Trophoblast cell (in vitro differentiated cells and primary cell): ENCODE measurements at regions not wholly inside any gene's neighbourhood (a gene's known extent, or its start where the extent isn't known, plus 50 kb on each side); places are given as distances from the start of the nearest gene placed in this dataset.

Experiments
- DNase-seq, 2 donors: peaks; one replicate each; pipeline ENCODE4 v3.0.0-alpha.2; 2016
- H2AFZ ChIP-seq: 2 replicates; pipeline ENCODE4 v1.6.1; 2013; ENCODE audit warnings: low read length, moderate library complexity, mild to moderate bottlenecking; ENCODE audit not compliant: insufficient read depth, poor library complexity
- H2AK5ac ChIP-seq: 2 replicates; pipeline ENCODE4 v1.6.1; 2013; ENCODE audit warnings: mild to moderate bottlenecking, low read length
- H2BK120ac ChIP-seq: 2 replicates; pipeline ENCODE4 v1.6.1; 2013; ENCODE audit warnings: low read length, mild to moderate bottlenecking, moderate library complexity; ENCODE audit not compliant: insufficient read depth, poor library complexity
- H2BK12ac ChIP-seq: 2 replicates; pipeline ENCODE4 v1.6.1; 2013; ENCODE audit warnings: mild to moderate bottlenecking, low read length, moderate library complexity
- H2BK5ac ChIP-seq: 2 replicates; pipeline ENCODE4 v1.6.1; 2013; ENCODE audit warnings: low read length, low read depth, moderate library complexity, mild to moderate bottlenecking; ENCODE audit not compliant: poor library complexity
- H3K14ac ChIP-seq: 2 replicates; pipeline ENCODE4 v1.6.1; 2013; ENCODE audit warnings: mild to moderate bottlenecking, low read length
- H3K18ac ChIP-seq: 2 replicates; pipeline ENCODE4 v1.6.1; 2013; ENCODE audit warnings: mild to moderate bottlenecking, low read length
- H3K23ac ChIP-seq: 2 replicates; pipeline ENCODE4 v1.6.1; 2013; ENCODE audit warnings: low read length
- H3K27ac ChIP-seq: 2 replicates; pipeline ENCODE4 v1.5.1; 2013; ENCODE audit warnings: low read depth, mild to moderate bottlenecking, inconsistent platforms, low read length, moderate library complexity
- H3K27me3 ChIP-seq: 2 replicates; pipeline ENCODE4 v1.6.1; 2013; ENCODE audit warnings: inconsistent platforms, mild to moderate bottlenecking, low read length, moderate library complexity; ENCODE audit not compliant: insufficient read depth
- H3K36me3 ChIP-seq, 2 experiments: 1 replicate in 1 of 2; 2 replicates in 1 of 2; pipeline ENCODE4 v1.6.1; 2013; ENCODE audit warnings: low read length in 2 of 2, mild to moderate bottlenecking in 2 of 2, moderate library complexity in 1 of 2; ENCODE audit not compliant: insufficient read depth in 2 of 2, control insufficient read depth in 1 of 2
- H3K4ac ChIP-seq: 2 replicates; pipeline ENCODE4 v1.6.1; 2013; ENCODE audit warnings: low read depth, mild to moderate bottlenecking, low read length, moderate library complexity
- H3K4me1 ChIP-seq, 2 experiments: 1 replicate in 1 of 2; 2 replicates in 1 of 2; pipeline ENCODE4 v1.6.1; 2013; ENCODE audit warnings: low read length in 2 of 2, mild to moderate bottlenecking in 2 of 2, moderate library complexity in 1 of 2; ENCODE audit not compliant: insufficient read depth in 2 of 2, control insufficient read depth in 1 of 2
- H3K4me2 ChIP-seq: 2 replicates; pipeline ENCODE4 v1.6.1; 2013; ENCODE audit warnings: inconsistent platforms, mild to moderate bottlenecking, low read length, moderate library complexity
- H3K4me3 ChIP-seq: 2 replicates; pipeline ENCODE4 v1.5.1; 2013; ENCODE audit warnings: mild to moderate bottlenecking, low read depth, low read length, inconsistent platforms
- H3K79me1 ChIP-seq: one replicate; pipeline ENCODE4 v1.6.1; 2013; ENCODE audit warnings: low read length
- H3K79me2 ChIP-seq: 2 replicates; pipeline ENCODE4 v1.6.1; 2013; ENCODE audit warnings: low read length, mild to moderate bottlenecking; ENCODE audit not compliant: control insufficient read depth, insufficient read depth, poor library complexity
- H3K9ac ChIP-seq: 2 replicates; pipeline ENCODE4 v1.6.1; 2013; ENCODE audit warnings: mild to moderate bottlenecking, low read length
- H3K9me3 ChIP-seq: 2 replicates; pipeline ENCODE4 v1.6.1; 2013; ENCODE audit warnings: low read depth, mild to moderate bottlenecking, control low read depth, inconsistent platforms, low read length; ENCODE audit not compliant: insufficient read depth
- H4K12ac ChIP-seq: 2 replicates; pipeline ENCODE4 v1.6.1; 2013; ENCODE audit warnings: low read depth, mild to moderate bottlenecking, low read length, moderate library complexity
- H4K8ac ChIP-seq: 2 replicates; pipeline ENCODE4 v1.6.1; 2013; ENCODE audit warnings: low read depth, mild to moderate bottlenecking, low read length, moderate library complexity
- H4K91ac ChIP-seq: one replicate; pipeline ENCODE4 v1.6.1; 2013; ENCODE audit warnings: low read depth, mild to moderate bottlenecking, low read length, moderate library complexity
- WGBS: extraction: QIAGEN DNeasy Blood & Tissue Kit; methylation state at CpG from one replicate; pipeline ENCODE4 v1.1.7; 2013; ENCODE audit warnings: missing lambda C conversion rate; ENCODE audit not compliant: insufficient read length, insufficient coverage; ENCODE audit errors: extremely low coverage; 5-methylcytosine and 5-hydroxymethylcytosine counted together

- Histone ChIP-seq H2AFZ (no peak overlapping the region), H3K9ac (no peak overlapping the region), H3K18ac (no peak overlapping the region), H2BK120ac (no peak overlapping the region), H3K27ac (peak overlapping the region; percentile 47), H4K8ac (no peak overlapping the region), H3K23ac (no peak overlapping the region), H4K12ac (no peak overlapping the region), H2AK5ac (no peak overlapping the region), H3K4ac (no peak overlapping the region), H3K14ac (no peak overlapping the region), H3K4me3 (no peak overlapping the region), H3K79me2 (no peaks in the 10 kb centered on the region), H4K91ac (peak overlapping the region; percentile 81), H3K79me1 (peaks cover 10% of the 10 kb centered on the region), H3K27me3 (no peaks in the 10 kb centered on the region), H2BK5ac (no peak overlapping the region), H3K4me1 (peaks cover 21 to 38% of the 10 kb centered on the region in 2 experiments), H2BK12ac (no peak overlapping the region), H3K36me3 (no peaks in the 10 kb centered on the region), H3K9me3 (peaks cover 1% of the 10 kb centered on the region), H3K4me2 (no peak overlapping the region)
- no peak for DNase-seq
- WGBS = no CpG with 5 or more reads among the region's 3 CpGs
These were observed 96.7 kb upstream of the SLC14A2 start for GRCh38 chr18:45518311-45519155.

DNA sequence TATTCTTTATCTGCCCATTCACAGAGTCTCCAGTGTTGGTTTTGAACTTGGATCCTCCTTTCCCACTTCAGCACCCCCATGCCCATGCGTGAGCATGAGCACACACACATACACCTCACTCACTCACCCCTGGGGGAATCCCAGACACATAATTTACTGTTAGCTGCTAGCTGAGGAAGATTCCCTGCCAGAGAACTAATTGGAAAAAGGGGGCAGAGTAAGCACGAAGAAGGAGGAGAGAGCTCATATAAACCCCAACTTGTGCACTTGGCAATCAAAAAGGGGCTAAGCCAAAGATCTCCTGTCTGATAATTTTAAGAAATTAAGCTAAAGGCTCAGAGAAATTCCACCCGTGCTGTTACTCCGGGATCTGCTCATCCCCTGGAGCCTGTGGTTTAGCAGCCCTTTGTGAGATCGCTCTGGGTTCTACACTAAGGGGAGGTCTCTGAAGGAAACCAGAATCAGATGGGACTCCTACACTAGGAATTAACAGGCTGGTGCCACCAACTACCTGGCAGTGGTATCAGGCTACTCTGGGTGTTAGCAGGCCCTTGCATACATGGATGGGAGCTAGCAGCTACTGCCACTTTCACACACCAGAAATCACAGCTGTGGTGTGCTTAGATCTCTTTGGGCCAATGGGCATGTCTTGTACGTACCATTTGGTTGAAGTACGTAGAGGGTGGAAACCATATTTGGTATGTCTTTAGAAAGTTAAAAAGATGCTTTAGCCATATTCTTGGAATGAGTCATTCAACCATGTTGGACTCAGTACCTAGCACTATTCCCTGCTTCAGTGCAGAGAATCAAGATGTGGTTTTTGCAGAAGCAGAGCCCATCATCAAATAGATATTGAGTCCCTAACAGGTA is 95.6 kb upstream of the SLC14A2 start:
- H4K8ac ChIP-seq = no peak overlapping the region
- H3K18ac ChIP-seq = peak overlapping the region; percentile 5
- H3K4ac ChIP-seq = no peak overlapping the region
- peaks cover 1% of the 10 kb centered on the region for H3K9me3 ChIP-seq
- H3K27me3 ChIP-seq = no peaks in the 10 kb centered on the region
- H3K14ac ChIP-seq = no peak overlapping the region
- H2AK5ac ChIP-seq = no peak overlapping the region
- H3K79me1 ChIP-seq = peaks cover 10% of the 10 kb centered on the region
- no peaks in the 10 kb centered on the region for H3K36me3 ChIP-seq
- H4K91ac ChIP-seq = peak overlapping the region; percentile 32
- no peak overlapping the region for H3K9ac ChIP-seq
- no peak overlapping the region for H3K4me3 ChIP-seq
- no peak overlapping the region for H2AFZ ChIP-seq
- no peak overlapping the region for H3K23ac ChIP-seq
- peaks cover 21 to 39% of the 10 kb centered on the region in 2 experiments for H3K4me1 ChIP-seq
- no peaks in the 10 kb centered on the region for H3K79me2 ChIP-seq
- H3K4me2 ChIP-seq = no peak overlapping the region
- WGBS = no CpG with 5 or more reads among the region's 7 CpGs
- no peak overlapping the region for H4K12ac ChIP-seq
- peak overlapping the region; percentile 21 for H2BK120ac ChIP-seq
- H2BK12ac ChIP-seq = peak overlapping the region; percentile 35
- H3K27ac ChIP-seq = no peak overlapping the region
- no peak overlapping the region for H2BK5ac ChIP-seq
- DNase-seq = peak in 1 of 2 donors; percentile 49

- Histone ChIP-seq H4K91ac (no peak overlapping the region), H3K4ac (no peak overlapping the region), H2BK5ac (no peak overlapping the region), H3K9ac (no peak overlapping the region), H3K27me3 (no peaks in the 10 kb centered on the region), H3K14ac (no peak overlapping the region), H3K9me3 (peaks cover 1% of the 10 kb centered on the region), H3K36me3 (no peaks in the 10 kb centered on the region), H2AK5ac (no peak overlapping the region), H2AFZ (no peak overlapping the region), H2BK120ac (no peak overlapping the region), H3K23ac (no peak overlapping the region), H3K4me1 (peaks cover 21 to 37% of the 10 kb centered on the region in 2 experiments), H3K18ac (no peak overlapping the region), H2BK12ac (no peak overlapping the region), H3K79me2 (no peaks in the 10 kb centered on the region), H3K4me2 (no peak overlapping the region), H3K27ac (no peak overlapping the region), H3K79me1 (peaks cover 10% of the 10 kb centered on the region), H3K4me3 (no peak overlapping the region), H4K8ac (no peak overlapping the region), H4K12ac (no peak overlapping the region)
- peak; percentile 10 to 70 for DNase-seq
- no CpG with 5 or more reads among the region's 1 CpG for WGBS
These were observed 94.1 kb upstream of the SLC14A2 start for GRCh38 chr18:45521136-45521535.

- Histone ChIP-seq H3K79me2 (no peaks in the 10 kb centered on the region), H2AK5ac (no peak overlapping the region), H3K23ac (no peak overlapping the region), H3K36me3 (no peaks in the 10 kb centered on the region), H3K27ac (peak overlapping the region; percentile 16), H4K8ac (no peak overlapping the region), H3K9me3 (peaks cover 1% of the 10 kb centered on the region), H3K18ac (no peak overlapping the region), H3K79me1 (peaks cover 6% of the 10 kb centered on the region), H2AFZ (no peak overlapping the region), H4K91ac (peak overlapping the region; percentile 6), H3K9ac (no peak overlapping the region), H3K4me2 (no peak overlapping the region), H2BK120ac (no peak overlapping the region), H2BK12ac (no peak overlapping the region), H4K12ac (no peak overlapping the region), H3K14ac (no peak overlapping the region), H3K4me3 (no peak overlapping the region), H3K27me3 (no peaks in the 10 kb centered on the region), H3K4ac (no peak overlapping the region), H3K4me1 (peaks cover 18 to 34% of the 10 kb centered on the region in 2 experiments), H2BK5ac (no peak overlapping the region)
- DNase-seq = peak in 1 of 2 donors; percentile 17
- no CpG with 5 or more reads among the region's 3 CpGs for WGBS
These were observed 93.5 kb upstream of the SLC14A2 start for GRCh38 chr18:45521777-45522176.
